22Rv1 (cell line): ENCODE measurements at regions not wholly inside any gene's neighbourhood (a gene's known extent, or its start where the extent isn't known, plus 50 kb on each side); places are given as distances from the start of the nearest gene placed in this dataset.
"Not testable (repeated sequence)": the region's sequence is repeated elsewhere in the genome, so short reads cannot be mapped to it uniquely, and the experiment has no call there.

Experiments
- H3K27ac ChIP-seq: fragments of 450-650 bp; 2 replicates; pipeline ENCODE4 v1.5.1; 2017
- CTCF ChIP-seq: fragments of 450-650 bp; IDR thresholded peaks from 2 replicates; pipeline ENCODE4 v1.5.1; 2017; ENCODE audit warnings: mild to moderate bottlenecking
- ZFX ChIP-seq: fragments of 450-650 bp; IDR thresholded peaks from 2 replicates; pipeline ENCODE4 v1.6.1; 2017; ENCODE audit warnings: antibody characterized with exemption, borderline replicate concordance

GRCh38 chr20:60785785-60786184 is 466.3 kb upstream of the CDH4 start:
- no peak overlapping the region for H3K27ac ChIP-seq
- TF ChIP-seq ZFX (no peak), CTCF (no peak)

- H3K27ac ChIP-seq, result no peak overlapping the region
- no peak for TF ChIP-seq ZFX
- TF ChIP-seq CTCF, result no peak
Measured at GRCh38 chr20:60786686-60787217, 465.3 kb upstream of the CDH4 start.

GRCh38 chr20:60787276-60787675 is 464.8 kb upstream of the CDH4 start:
- no peak for TF ChIP-seq ZFX
- no peak for TF ChIP-seq CTCF

GRCh38 chr20:60788070-60788469 is 464.0 kb upstream of the CDH4 start:
- H3K27ac ChIP-seq, result no peak overlapping the region
- TF ChIP-seq CTCF (no peak), ZFX (no peak)

More at GRCh38 chr20:60787276-60787675, 464.8 kb upstream of the CDH4 start:
- no peak overlapping the region for H3K27ac ChIP-seq

- H3K27ac ChIP-seq, result no peak overlapping the region
- TF ChIP-seq CTCF (no peak), ZFX (no peak)
Measured at GRCh38 chr20:60789399-60789798, 462.7 kb upstream of the CDH4 start.

- not testable (repeated sequence) for H3K27ac ChIP-seq
Measured at GRCh38 chr20:60790339-60790738, 461.7 kb upstream of the CDH4 start.

GRCh38 chr20:60791823-60792222 is 460.2 kb upstream of the CDH4 start:
- TF ChIP-seq CTCF (no peak), ZFX (no peak)
- no peak overlapping the region for H3K27ac ChIP-seq

- TF ChIP-seq ZFX (no peak), CTCF (no peak)
- no peak overlapping the region for H3K27ac ChIP-seq
Measured at GRCh38 chr20:60792941-60793340, 459.1 kb upstream of the CDH4 start.
